ENCODE measurements at regions not wholly inside any gene's neighbourhood (a gene's known extent, or its start where the extent isn't known, plus 50 kb on each side); places are given as distances from the start of the nearest gene placed in this dataset.

DNA sequence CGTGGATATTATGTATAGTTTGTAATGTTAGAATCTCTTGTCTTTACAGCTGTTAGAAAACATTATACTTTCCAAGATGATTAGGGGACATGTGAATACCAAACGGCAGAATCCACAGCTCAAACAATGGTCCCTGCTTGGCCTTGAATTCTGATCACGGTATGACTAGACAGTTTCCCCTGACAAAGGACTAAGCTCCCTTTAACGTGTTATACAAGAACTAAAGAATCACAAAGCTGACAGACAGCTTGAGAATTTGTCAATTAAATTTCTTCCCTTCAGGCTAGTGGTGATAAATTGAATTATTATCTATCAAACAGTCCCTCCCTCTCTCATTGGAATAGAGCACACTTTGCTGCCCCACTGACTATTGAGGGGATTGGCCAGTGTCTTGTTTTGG lies 359.2 kb upstream of the ID2 start:
- peaks cover 0 to 3% (median 0%) of the 10 kb centered on the region in 4 donors for H3K27me3 ChIP-seq
- WGBS, 2 donors: 54 to 55% methylated on average over 4 of the region's 4 CpGs
- intact Hi-C loops (cut with DNase I): no loop called here
- no peaks in the 10 kb centered on the region for H3K36me3 ChIP-seq
- DNase-seq: no peak
- TF ChIP-seq, protein P1, sequence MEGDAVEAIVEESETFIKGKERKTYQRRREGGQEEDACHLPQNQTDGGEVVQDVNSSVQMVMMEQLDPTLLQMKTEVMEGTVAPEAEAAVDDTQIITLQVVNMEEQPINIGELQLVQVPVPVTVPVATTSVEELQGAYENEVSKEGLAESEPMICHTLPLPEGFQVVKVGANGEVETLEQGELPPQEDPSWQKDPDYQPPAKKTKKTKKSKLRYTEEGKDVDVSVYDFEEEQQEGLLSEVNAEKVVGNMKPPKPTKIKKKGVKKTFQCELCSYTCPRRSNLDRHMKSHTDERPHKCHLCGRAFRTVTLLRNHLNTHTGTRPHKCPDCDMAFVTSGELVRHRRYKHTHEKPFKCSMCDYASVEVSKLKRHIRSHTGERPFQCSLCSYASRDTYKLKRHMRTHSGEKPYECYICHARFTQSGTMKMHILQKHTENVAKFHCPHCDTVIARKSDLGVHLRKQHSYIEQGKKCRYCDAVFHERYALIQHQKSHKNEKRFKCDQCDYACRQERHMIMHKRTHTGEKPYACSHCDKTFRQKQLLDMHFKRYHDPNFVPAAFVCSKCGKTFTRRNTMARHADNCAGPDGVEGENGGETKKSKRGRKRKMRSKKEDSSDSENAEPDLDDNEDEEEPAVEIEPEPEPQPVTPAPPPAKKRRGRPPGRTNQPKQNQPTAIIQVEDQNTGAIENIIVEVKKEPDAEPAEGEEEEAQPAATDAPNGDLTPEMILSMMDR (IDR thresholded peaks at IDR 0.05): no peak
- TF ChIP-seq POLR2A (IDR thresholded peaks at IDR 0.05): no peak
- no peaks in the 10 kb centered on the region for H3K4me1 ChIP-seq
- H3K9me3 ChIP-seq: no peaks in the 10 kb centered on the region
- no peak overlapping the region for H3K27ac ChIP-seq
- H3K4me3 ChIP-seq: no peak overlapping the region

DNA sequence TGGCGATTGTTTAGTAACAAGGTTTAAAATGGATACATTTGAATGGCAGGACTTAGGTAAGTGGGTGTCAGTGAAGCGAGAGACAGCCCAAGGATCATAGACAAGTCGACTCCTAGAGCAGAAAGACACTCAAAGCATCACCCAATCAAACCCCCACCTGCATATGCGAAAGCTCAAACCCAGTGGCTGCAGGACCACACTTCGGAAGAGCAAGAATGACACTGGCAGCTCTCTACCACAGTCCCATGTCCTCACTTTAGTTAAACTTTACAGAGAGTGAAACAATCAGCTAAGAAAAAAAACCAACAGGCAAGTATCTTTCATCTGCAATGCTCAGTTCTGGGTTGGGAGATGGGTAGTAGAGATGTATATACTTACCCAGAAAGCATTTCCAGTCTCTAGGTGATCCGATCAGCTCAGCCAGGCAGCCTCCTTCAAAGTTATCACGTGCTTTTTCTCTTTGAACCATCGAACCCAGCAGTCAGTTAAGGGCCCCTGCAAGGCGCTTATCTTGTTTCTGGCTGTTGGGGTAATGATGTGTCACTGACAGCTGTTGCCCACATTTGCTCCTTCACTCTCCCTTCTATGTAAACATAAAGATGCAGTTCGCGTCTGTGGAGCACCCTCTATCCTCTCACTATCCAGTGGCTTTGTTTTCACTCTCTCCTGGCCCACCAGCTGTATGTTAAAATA lies 357.5 kb upstream of the ID2 start:
- Histone ChIP-seq H3K9me3 (no peaks in the 10 kb centered on the region), H3K4me1 (peaks cover 0 to 3% (median 2%) of the 10 kb centered on the region in 3 donors), H3K27me3 (peaks cover 0 to 3% (median 0%) of the 10 kb centered on the region in 4 donors), H3K36me3 (no peaks in the 10 kb centered on the region), H3K4me3 (no peak overlapping the region), H3K27ac (no peak overlapping the region)
- intact Hi-C loops (cut with DNase I): no loop called here
- 66 to 69% methylated on average over 11 of the region's 11 CpGs for WGBS, 2 donors
- TF ChIP-seq, protein P1 (IDR thresholded peaks at IDR 0.05): no peak
- TF ChIP-seq POLR2A (IDR thresholded peaks at IDR 0.05): no peak
- DNase-seq: no peak

DNA sequence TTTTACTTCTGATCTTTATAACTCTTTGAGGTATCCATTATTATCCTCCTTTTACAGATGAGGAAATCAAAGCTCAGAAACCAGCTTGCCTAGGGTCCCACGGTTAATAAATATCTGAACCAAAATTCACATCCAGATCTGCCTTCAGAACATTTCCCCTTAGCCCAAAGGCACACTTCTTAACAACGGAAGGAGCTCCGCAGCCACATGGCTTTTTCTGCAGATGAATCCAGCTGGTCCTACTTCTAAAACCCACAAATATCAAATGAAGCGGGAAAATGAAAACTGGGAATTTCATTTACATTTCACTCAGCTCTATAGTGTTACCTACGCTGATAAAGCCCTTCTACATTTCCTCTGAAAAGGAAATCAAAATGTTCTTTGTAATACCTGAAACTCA lies 357.0 kb upstream of the ID2 start:
- no peak overlapping the region for H3K27ac ChIP-seq
- H3K36me3 ChIP-seq: no peaks in the 10 kb centered on the region
- DNase-seq: no peak
- peaks cover 0 to 8% (median 3%) of the 10 kb centered on the region in 3 donors for H3K4me1 ChIP-seq
- no peak for TF ChIP-seq POLR2A (IDR thresholded peaks at IDR 0.05)
- TF ChIP-seq, protein P1 (IDR thresholded peaks at IDR 0.05): no peak
- intact Hi-C loops (cut with DNase I): no loop called here
- H3K4me3 ChIP-seq: no peak overlapping the region
- no peaks in the 10 kb centered on the region for H3K9me3 ChIP-seq
- peaks cover 0 to 3% (median 0%) of the 10 kb centered on the region in 4 donors for H3K27me3 ChIP-seq
- WGBS, 2 donors: 68 to 89% methylated on average over 5 of the region's 5 CpGs

DNA sequence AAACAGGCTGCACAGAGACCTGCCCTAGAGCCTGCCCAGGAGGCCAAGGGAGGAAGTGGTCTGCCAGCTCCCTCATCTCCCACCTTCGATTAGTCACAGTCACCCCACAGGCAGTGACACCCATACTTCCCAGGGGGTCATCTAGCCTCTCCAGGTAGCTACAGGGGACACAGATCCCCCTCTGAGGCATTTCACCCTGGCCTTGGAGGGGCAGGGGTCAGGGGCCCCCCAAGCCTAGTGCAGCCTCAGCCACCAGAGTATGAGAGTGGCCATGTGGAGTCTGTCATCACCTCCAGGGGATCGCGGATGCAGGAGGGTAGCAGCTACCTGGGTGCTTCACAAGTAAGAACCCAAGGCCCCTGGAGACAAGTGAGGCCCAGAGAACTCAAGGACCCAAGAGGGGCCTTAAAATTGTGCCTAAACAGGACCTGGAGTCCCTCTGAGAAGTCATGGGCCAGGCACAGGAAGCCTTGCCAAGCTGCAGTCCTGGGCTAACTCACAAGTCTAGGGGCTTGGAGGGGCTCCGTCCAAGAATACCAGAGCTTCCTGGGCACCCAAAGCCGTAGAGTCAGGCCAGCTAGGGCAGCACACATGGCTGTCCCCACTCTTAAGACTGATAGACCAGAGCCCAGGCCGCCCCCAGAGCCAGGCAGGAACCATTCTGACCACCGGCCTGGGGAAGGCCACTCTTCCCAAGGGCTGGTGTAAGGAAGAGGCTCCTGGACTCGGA lies 354.3 kb upstream of the ID2 start:
- DNase-seq: no peak
- intact Hi-C loops (cut with DNase I): no loop called here
- H3K4me1 ChIP-seq: peaks cover 0 to 12% (median 3%) of the 10 kb centered on the region in 3 donors
- peaks cover 0 to 3% (median 0%) of the 10 kb centered on the region in 4 donors for H3K27me3 ChIP-seq
- H3K27ac ChIP-seq: no peak overlapping the region
- no peaks in the 10 kb centered on the region for H3K36me3 ChIP-seq
- WGBS, 2 donors: 93% methylated on average over 3 of the region's 8 CpGs; no CpG with 5 or more reads in 1 of the 2 donors
- TF ChIP-seq, protein P1 (IDR thresholded peaks at IDR 0.05): no peak
- no peak for TF ChIP-seq POLR2A (IDR thresholded peaks at IDR 0.05)
- no peak overlapping the region for H3K4me3 ChIP-seq
- no peaks in the 10 kb centered on the region for H3K9me3 ChIP-seq

DNA sequence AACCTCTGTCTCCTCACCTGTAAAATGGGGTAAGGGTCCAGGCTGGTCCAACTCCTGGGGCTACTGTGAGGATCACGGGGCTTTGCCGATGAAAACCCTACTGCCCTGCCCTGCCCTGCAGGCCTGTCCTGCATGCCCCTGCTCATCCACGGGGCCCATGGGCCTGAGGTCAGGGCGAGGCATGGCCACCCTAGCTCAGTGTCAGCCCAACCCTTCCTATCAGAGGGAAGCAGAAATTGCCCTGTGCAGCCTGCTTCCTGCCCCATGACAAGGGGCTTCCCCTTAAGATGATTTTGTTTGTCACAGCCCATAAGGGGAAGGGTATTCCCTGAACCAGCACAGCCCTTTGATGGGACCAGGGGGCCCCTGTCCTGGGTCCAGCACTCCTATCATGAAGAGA lies 353.6 kb upstream of the ID2 start:
- DNase-seq: no peak
- Histone ChIP-seq H3K27ac (no peak overlapping the region), H3K4me3 (no peak overlapping the region), H3K36me3 (no peaks in the 10 kb centered on the region), H3K27me3 (peaks cover 0 to 3% (median 0%) of the 10 kb centered on the region in 4 donors), H3K4me1 (peaks cover 0 to 12% (median 3%) of the 10 kb centered on the region in 3 donors), H3K9me3 (no peaks in the 10 kb centered on the region)
- no CpG with 5 or more reads among the region's 4 CpGs for WGBS, 2 donors
- intact Hi-C loops (cut with DNase I): no loop called here
- TF ChIP-seq, protein P1 (IDR thresholded peaks at IDR 0.05): no peak
- TF ChIP-seq POLR2A (IDR thresholded peaks at IDR 0.05): no peak
